ENCODE measurements at regions not wholly inside any gene's neighbourhood (a gene's known extent, or its start where the extent isn't known, plus 50 kb on each side); places are given as distances from the start of the nearest gene placed in this dataset.

GRCh38 chr5:87949676-87950631, 318.7 kb downstream of the TMEM161B start:
- TF ChIP-seq CTCF (conservative IDR thresholded peaks at IDR 0.05; ENCODE audit: low read depth in 2 of 2), result no peak
- TF ChIP-seq POLR2AphosphoS5 (IDR thresholded peaks at IDR 0.05; ENCODE audit: low read depth), result no peak
- TF ChIP-seq STAT1 (IDR thresholded peaks at IDR 0.05; ENCODE audit: unreplicated experiment), result no peak
- no peak for TF ChIP-seq EZH2 (IDR thresholded peaks at IDR 0.05; ENCODE audit: low read depth, unreplicated experiment)
- no peak for TF ChIP-seq REST (IDR thresholded peaks at IDR 0.05; ENCODE audit: unreplicated experiment)
- no peak for TF ChIP-seq ZNF331 (CRISPR knock-in tag; IDR thresholded peaks at IDR 0.05; ENCODE audit: low read depth)
- no peak for TF ChIP-seq EZH2phosphoT487 (IDR thresholded peaks at IDR 0.05; ENCODE audit: unreplicated experiment)

Data from GM23338 (cell line).